ENCODE measurements at regions not wholly inside any gene's neighbourhood (a gene's known extent, or its start where the extent isn't known, plus 50 kb on each side); places are given as distances from the start of the nearest gene placed in this dataset.

- Histone ChIP-seq H3K4me2 (ENCODE audit: insufficient read depth in 1 of 2, low read depth in 2 of 2, low read length in 2 of 2) (no peak overlapping the region), H3K23ac (ENCODE audit: insufficient read length) (no peak overlapping the region), H2BK120ac (replicated peaks; ENCODE audit: low read depth, low read length) (no peak overlapping the region), H4K8ac (ENCODE audit: extremely low read depth, insufficient read depth, low read length) (no peak overlapping the region), H3K14ac (ENCODE audit: insufficient read length) (no peak overlapping the region), H3K18ac (ENCODE audit: extremely low read depth, low read length) (no peak overlapping the region), H3K4me3 (ENCODE audit: extremely low read depth in 1 of 4, insufficient read depth in 2 of 4, low read depth in 3 of 4, low read length in 4 of 4) (no peak overlapping the region), H2AK5ac (ENCODE audit: low read depth, low read length) (no peak overlapping the region), H4K91ac (replicated peaks; ENCODE audit: insufficient read length, low read length) (no peak overlapping the region), H3K79me1 (ENCODE audit: low read depth, low read length) (no peaks in the 10 kb centered on the region), H2BK12ac (ENCODE audit: low read depth, low read length) (no peak overlapping the region), H3K56ac (replicated peaks; ENCODE audit: insufficient read length, low read depth, low read length) (no peak overlapping the region), H3K9me3 (ENCODE audit: insufficient read depth in 2 of 2, low read depth in 1 of 2, low read length in 1 of 2) (no peaks in the 10 kb centered on the region), H2BK15ac (ENCODE audit: low read length) (no peak overlapping the region), H3K4ac (replicated peaks; ENCODE audit: insufficient read length, low read depth, low read length) (no peak overlapping the region), H3K36me3 (ENCODE audit: control insufficient read depth in 2 of 4, insufficient read depth in 4 of 4, low read length in 3 of 4) (no peaks in the 10 kb centered on the region), H3K9ac (replicated peaks in 1 of 4; ENCODE audit: extremely low read depth in 1 of 4, low read depth in 3 of 4, low read length in 3 of 4) (no peak overlapping the region), H2AFZ (ENCODE audit: low read length) (no peak overlapping the region), H3K4me1 (replicated peaks in 1 of 4; ENCODE audit: control insufficient read depth in 3 of 4, insufficient read depth in 4 of 4, low read length in 3 of 4) (0 out of 7 replicates have a peak, but pooled peaks cover 0 to 2% (median 0%) of the 10 kb centered on the region in 4 experiments), H2BK5ac (ENCODE audit: low read depth, low read length) (no peak overlapping the region), H3K79me2 (ENCODE audit: control insufficient read depth in 1 of 2, insufficient read depth in 2 of 2, low read length in 2 of 2) (no peaks in the 10 kb centered on the region), H3K27ac (ENCODE audit: low read depth, low read length) (no peak overlapping the region), H4K20me1 (replicated peaks in 1 of 2; ENCODE audit: control insufficient read depth in 1 of 2, insufficient read depth in 2 of 2, low read length in 2 of 2) (no peaks in the 10 kb centered on the region), H2BK20ac (ENCODE audit: low read length) (no peak overlapping the region), H4K5ac (ENCODE audit: insufficient read length, low read depth, low read length) (no peak overlapping the region), H3K27me3 (replicated peaks in 1 of 4; ENCODE audit: control insufficient read depth in 3 of 4, extremely low read depth in 1 of 4, insufficient read depth in 3 of 4, low read length in 3 of 4) (no peaks in the 10 kb centered on the region), H3K23me2 (ENCODE audit: low read depth, low read length) (no peaks in the 10 kb centered on the region)
- CTCF ChIA-PET (ENCODE audit: partially characterized antibody): interaction anchor here (0.9 to 4.5 kb wide), 7 partner anchors 9 to 263 kb away, joined by 3 to 31 read pairs (median 4); no protein-coding TSS in a partner anchor
- POLR2A ChIA-PET (ENCODE audit: partially characterized antibody): no interaction called here
- WGBS, 2 experiments (ENCODE audit: extremely low coverage in 1 of 2, insufficient coverage in 1 of 2, insufficient read length in 1 of 2, insufficient replicate concordance in 2 of 2, low coverage in 1 of 2, low lambda C conversion rate in 2 of 2, missing lambda C conversion rate in 1 of 2): 71% methylated on average over 1 of the region's 1 CpG; no CpG with 5 or more reads in 1 of the 2 experiments
- DNase-seq (ENCODE audit: low read depth in 1 of 2, low spot score in 2 of 2) (no peak), FAIRE-seq (no peak)
- TF ChIP-seq HDAC6 (IDR thresholded peaks at IDR 0.05; ENCODE audit: low read depth, low read length): no peak
- TF ChIP-seq HDAC2 (IDR thresholded peaks at IDR 0.05; ENCODE audit: borderline replicate concordance in 1 of 2, low read depth in 2 of 2, low read length in 2 of 2): no peak
- no peak for TF ChIP-seq CEBPB (IDR thresholded peaks at IDR 0.05; ENCODE audit: low read depth, low read length)
- no peak for TF ChIP-seq FOSL1 (IDR thresholded peaks at IDR 0.05; ENCODE audit: insufficient read depth, low read depth, low read length)
- TF ChIP-seq BRCA1 (IDR thresholded peaks at IDR 0.05; ENCODE audit: low read depth, low read length): no peak
- no peak for TF ChIP-seq TCF12 (IDR thresholded peaks at IDR 0.05; ENCODE audit: low read depth, low read length)
- TF ChIP-seq EP300 (IDR thresholded peaks at IDR 0.05; ENCODE audit: borderline replicate concordance in 1 of 2, low read depth in 2 of 2, low read length in 2 of 2): no peak
- no peak for TF ChIP-seq SP1 (IDR thresholded peaks at IDR 0.05; ENCODE audit: low read depth, low read length)
- TF ChIP-seq PHF8 (conservative IDR thresholded peaks at IDR 0.05; ENCODE audit: low read depth, low read length): no peak
- TF ChIP-seq YY1 (IDR thresholded peaks at IDR 0.05; ENCODE audit: low read depth, low read length): no peak
- TF ChIP-seq SIN3A (conservative IDR thresholded peaks at IDR 0.05 in 1 of 2, IDR thresholded peaks at IDR 0.05 in 1 of 2; ENCODE audit: low read depth in 1 of 2, low read length in 2 of 2): no peak
- TF ChIP-seq EGR1 (IDR thresholded peaks at IDR 0.05; ENCODE audit: borderline replicate concordance, low read depth, low read length): no peak
- no peak for TF ChIP-seq RBBP5 (IDR thresholded peaks at IDR 0.05; ENCODE audit: borderline replicate concordance, low read depth, low read length)
- no peak for TF ChIP-seq GABPA (IDR thresholded peaks at IDR 0.05; ENCODE audit: borderline replicate concordance, insufficient read depth, low read length)
- no peak for TF ChIP-seq RFX5 (IDR thresholded peaks at IDR 0.05; ENCODE audit: borderline replicate concordance, low read depth, low read length)
These were observed 146.1 kb upstream of the SLC24A5 start for GRCh38 chr15:47974724-47975123.
